A673 (cell line): ENCODE measurements at regions not wholly inside any gene's neighbourhood (a gene's known extent, or its start where the extent isn't known, plus 50 kb on each side); places are given as distances from the start of the nearest gene placed in this dataset.

ENCODE experiments used
- CTCF ChIP-seq: fragments of 300-800, 200-600 bp; sonication (generic); conservative IDR thresholded peaks from 2 replicates; pipeline ENCODE4 v1.5.1; 2017; ENCODE audit warnings: low read depth, mild to moderate bottlenecking, antibody characterized with exemption, low read length, moderate library complexity, mixed read lengths
- EZH2 ChIP-seq: fragments of 200-600 bp; sonication (generic); IDR thresholded peaks from 2 replicates; pipeline ENCODE4 v1.6.1; 2017; ENCODE audit warnings: borderline replicate concordance, low read depth, mild to moderate bottlenecking, mixed read lengths, antibody characterized with exemption, low read length; ENCODE audit not compliant: poor library complexity, severe bottlenecking

- no peak for TF ChIP-seq CTCF
- TF ChIP-seq EZH2 = no peak
These were observed 245.9 kb upstream of the PIK3R1 start for GRCh38 chr5:67969631-67970030.
